Tibial artery (tissue), 4 donors: ENCODE measurements at regions not wholly inside any gene's neighbourhood (a gene's known extent, or its start where the extent isn't known, plus 50 kb on each side); places are given as distances from the start of the nearest gene placed in this dataset.

Source experiments
- DNase-seq, 2 donors: peaks; one replicate each; pipeline ENCODE4 v3.0.0-alpha.2; 2019
- H3K27ac ChIP-seq, 2 donors: fragments of 200-600 bp; sonication (generic) in 1 of 2; 1 replicate in 1 of 2; 2 replicates in 1 of 2; pipeline ENCODE4 v1.5.1; 2018 to 2019; ENCODE audit warnings: mild to moderate bottlenecking in 1 of 2
- H3K27me3 ChIP-seq, 2 donors: fragments of 200-600 bp; sonication (generic) in 1 of 2; one replicate each; pipeline versions ENCODE4 v1.5.1 to v1.6.0; 2016 to 2019
- H3K36me3 ChIP-seq, 3 donors: fragments of 200-600 bp; sonication (generic) in 2 of 3; one replicate each; pipeline ENCODE4 v1.5.1; 2016 to 2019; ENCODE audit warnings: mild to moderate bottlenecking in 2 of 3
- H3K4me1 ChIP-seq, 4 donors: fragments of 200-600 bp; sonication (generic) in 2 of 4; 1 replicate in 3 of 4; 2 replicates in 1 of 4; pipeline ENCODE4 v1.5.1; 2016 to 2019
- H3K4me3 ChIP-seq, 2 donors: fragments of 200-600 bp; sonication (generic) in 1 of 2; 1 replicate in 1 of 2; 2 replicates in 1 of 2; pipeline ENCODE4 v1.5.1; 2018 to 2019; ENCODE audit warnings: mild to moderate bottlenecking in 2 of 2
- H3K9me3 ChIP-seq, 3 donors: fragments of 200-600 bp; sonication (generic) in 1 of 3; one replicate each; pipeline ENCODE4 v1.5.1; 2016 to 2019
- intact Hi-C: fragments of 100-400 bp; cut with DNase I; formaldehyde crosslinking; loops from one replicate; pipeline ENCODE4 v1.15.0; 2023; ENCODE audit warnings: low total_unique reads
- TF ChIP-seq, protein P1 (sequence below), 2 experiments: fragments of 200-600 bp in 1 of 2; fragments of 450-650 bp in 1 of 2; IDR thresholded peaks; one replicate each; pipeline ENCODE4 v1.5.1; 2017 to 2019; ENCODE audit warnings: antibody characterized with exemption in 2 of 2, mild to moderate bottlenecking in 1 of 2, moderate library complexity in 1 of 2

DNA sequence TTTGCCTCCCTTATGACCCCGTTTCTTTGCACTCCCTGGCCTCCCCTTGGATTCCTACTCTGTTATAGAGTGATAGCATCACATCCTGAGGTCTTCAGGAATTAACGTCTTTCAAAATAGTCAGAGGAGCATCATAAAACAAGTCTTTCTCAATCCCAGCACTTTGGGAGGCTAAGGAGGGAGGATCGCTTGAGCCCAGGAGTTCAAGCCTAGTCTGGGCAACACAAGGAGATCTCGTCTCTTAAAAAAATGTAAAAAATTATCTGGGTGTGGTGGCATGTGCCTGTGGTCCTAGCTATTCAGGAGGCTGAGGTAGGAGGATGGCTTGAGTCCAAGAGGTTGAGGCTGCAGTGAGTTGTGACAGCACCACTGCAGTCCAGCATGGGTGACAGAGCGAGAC, 68.7 kb upstream of the AMPD3 start:
- Histone ChIP-seq H3K9me3 (no peaks in the 10 kb centered on the region), H3K27ac (no peak overlapping the region), H3K27me3 (no peaks in the 10 kb centered on the region), H3K4me3 (no peak overlapping the region), H3K4me1 (peaks cover 0 to 39% (median 8%) of the 10 kb centered on the region in 4 donors), H3K36me3 (no peaks in the 10 kb centered on the region)
- DNase-seq = no peak
- TF ChIP-seq, protein P1, sequence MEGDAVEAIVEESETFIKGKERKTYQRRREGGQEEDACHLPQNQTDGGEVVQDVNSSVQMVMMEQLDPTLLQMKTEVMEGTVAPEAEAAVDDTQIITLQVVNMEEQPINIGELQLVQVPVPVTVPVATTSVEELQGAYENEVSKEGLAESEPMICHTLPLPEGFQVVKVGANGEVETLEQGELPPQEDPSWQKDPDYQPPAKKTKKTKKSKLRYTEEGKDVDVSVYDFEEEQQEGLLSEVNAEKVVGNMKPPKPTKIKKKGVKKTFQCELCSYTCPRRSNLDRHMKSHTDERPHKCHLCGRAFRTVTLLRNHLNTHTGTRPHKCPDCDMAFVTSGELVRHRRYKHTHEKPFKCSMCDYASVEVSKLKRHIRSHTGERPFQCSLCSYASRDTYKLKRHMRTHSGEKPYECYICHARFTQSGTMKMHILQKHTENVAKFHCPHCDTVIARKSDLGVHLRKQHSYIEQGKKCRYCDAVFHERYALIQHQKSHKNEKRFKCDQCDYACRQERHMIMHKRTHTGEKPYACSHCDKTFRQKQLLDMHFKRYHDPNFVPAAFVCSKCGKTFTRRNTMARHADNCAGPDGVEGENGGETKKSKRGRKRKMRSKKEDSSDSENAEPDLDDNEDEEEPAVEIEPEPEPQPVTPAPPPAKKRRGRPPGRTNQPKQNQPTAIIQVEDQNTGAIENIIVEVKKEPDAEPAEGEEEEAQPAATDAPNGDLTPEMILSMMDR (IDR thresholded peaks at IDR 0.05) = no peak
- intact Hi-C loops = no loop called here

DNA sequence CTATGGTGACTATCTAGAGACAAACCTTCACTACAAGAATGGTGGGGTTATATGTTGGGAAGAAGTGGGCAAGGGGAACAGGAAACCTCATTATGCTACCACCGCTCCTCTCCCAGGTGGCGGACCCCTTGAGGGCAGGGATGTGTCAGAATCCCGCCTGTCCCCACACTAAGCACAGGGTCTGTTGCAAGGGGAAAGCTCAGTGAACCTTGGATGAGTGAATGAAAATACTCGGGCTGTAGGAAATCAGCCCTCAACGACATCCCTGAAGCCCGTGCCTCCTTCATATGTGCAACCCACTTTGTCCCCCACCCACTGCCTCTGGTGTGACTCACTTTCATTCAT, 68.2 kb upstream of the AMPD3 start:
- no peaks in the 10 kb centered on the region for H3K36me3 ChIP-seq
- H3K27me3 ChIP-seq = no peaks in the 10 kb centered on the region
- DNase-seq = no peak
- peak overlapping the region in 1 of 2 donors; percentile 30 for H3K27ac ChIP-seq
- no peaks in the 10 kb centered on the region for H3K9me3 ChIP-seq
- H3K4me3 ChIP-seq = no peak overlapping the region
- TF ChIP-seq, protein P1 (IDR thresholded peaks at IDR 0.05) = no peak
- intact Hi-C loops = no loop called here
- H3K4me1 ChIP-seq = peaks cover 0 to 39% (median 8%) of the 10 kb centered on the region in 4 donors

DNA sequence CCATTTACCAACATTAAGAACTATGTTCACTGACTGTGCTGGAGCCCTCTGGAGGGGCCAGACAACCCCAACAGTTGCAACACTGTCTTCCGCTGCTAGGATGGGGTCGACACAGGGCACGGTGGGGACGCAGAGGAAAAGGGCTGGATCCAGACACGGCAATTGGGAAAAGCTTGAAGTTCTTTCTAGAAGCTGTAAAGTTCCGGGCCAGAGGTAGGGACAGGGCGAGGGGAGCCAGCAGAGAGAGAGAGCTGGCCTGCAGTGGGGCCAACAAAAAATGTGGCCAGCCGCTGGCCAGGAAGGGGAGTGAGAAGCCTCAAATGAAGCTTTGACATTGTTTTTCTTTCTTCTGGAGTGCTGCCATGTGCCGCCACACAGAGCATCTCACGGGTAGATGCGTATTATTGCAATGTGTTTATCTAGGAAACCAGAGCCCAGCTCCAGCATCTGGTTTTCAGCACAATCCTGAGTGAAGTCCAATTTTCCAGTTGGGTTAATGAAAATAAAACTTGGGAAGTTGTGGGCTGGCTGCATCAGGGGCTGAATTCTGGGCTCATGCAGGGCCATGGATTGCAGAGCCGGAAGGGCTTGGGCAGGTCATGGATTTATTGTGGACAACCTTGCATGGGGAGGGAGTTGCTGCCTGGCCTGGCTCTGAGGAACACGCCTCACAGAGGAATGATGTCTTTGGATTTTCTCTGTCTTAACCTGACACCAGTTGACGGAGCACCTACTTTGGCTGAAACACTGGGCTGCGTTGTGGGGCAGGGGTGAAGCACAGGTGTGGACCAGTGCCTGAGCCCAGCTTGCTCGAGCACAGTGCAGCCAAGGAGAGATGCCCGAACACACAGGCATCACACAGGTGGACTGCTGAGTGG, 67.6 kb upstream of the AMPD3 start:
- peak; percentile 77 to 86 for DNase-seq
- H3K36me3 ChIP-seq = no peaks in the 10 kb centered on the region
- no peaks in the 10 kb centered on the region for H3K27me3 ChIP-seq
- intact Hi-C loops = no loop called here
- H3K27ac ChIP-seq = peak overlapping the region in 1 of 2 donors; percentile 30
- no peak overlapping the region for H3K4me3 ChIP-seq
- TF ChIP-seq, protein P1 (IDR thresholded peaks at IDR 0.05) = no peak
- H3K4me1 ChIP-seq = peaks cover 0 to 39% (median 8%) of the 10 kb centered on the region in 4 donors
- H3K9me3 ChIP-seq = no peaks in the 10 kb centered on the region

DNA sequence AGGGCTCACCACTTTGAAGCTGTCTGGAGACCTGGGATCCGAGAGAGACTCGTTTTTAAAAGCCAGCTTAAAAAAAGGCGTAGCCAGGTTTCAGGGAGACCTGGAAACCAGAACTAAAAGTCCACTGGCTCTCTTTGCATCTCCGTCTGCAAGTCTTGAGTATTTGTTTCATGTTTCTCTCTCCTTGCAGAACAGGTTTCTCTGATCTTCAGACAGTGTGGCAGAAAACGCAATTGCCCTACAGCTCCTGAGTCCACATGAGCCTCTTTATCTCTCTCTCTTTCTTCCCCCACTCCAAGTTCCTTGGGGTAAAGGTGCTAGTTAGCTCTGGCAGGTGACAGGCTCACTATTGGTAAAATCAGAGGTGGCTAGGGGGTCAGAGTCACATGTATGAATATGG, 67.0 kb upstream of the AMPD3 start:
- intact Hi-C loops = no loop called here
- H3K27ac ChIP-seq = peak overlapping the region in 1 of 2 donors; percentile 30
- H3K4me3 ChIP-seq = no peak overlapping the region
- no peaks in the 10 kb centered on the region for H3K9me3 ChIP-seq
- H3K27me3 ChIP-seq = no peaks in the 10 kb centered on the region
- DNase-seq = no peak
- TF ChIP-seq, protein P1 (IDR thresholded peaks at IDR 0.05) = no peak
- H3K4me1 ChIP-seq = peaks cover 0 to 39% (median 8%) of the 10 kb centered on the region in 4 donors
- H3K36me3 ChIP-seq = no peaks in the 10 kb centered on the region

DNA sequence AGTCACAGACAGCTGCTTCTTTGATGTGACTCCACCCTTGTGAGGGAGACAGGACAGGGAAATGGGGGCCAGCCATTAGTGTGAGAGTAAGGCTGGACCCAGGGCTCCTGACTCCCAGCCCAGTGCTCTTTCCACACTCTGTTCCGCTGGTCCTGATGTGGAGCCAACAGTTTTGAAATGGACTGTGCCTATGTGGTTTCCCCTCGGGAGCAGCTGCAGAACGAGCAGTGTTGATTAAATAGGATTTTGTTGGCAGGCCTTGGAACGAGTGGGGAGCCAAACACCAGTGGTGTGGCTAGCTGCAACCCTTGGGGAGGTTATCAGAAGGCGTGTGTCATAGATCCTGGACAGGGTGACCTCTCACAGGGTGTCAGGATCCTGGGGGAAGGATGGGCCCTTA, 66.5 kb upstream of the AMPD3 start:
- Histone ChIP-seq H3K4me1 (peaks cover 0 to 39% (median 8%) of the 10 kb centered on the region in 4 donors), H3K27me3 (no peaks in the 10 kb centered on the region), H3K27ac (peak overlapping the region in 1 of 2 donors; percentile 30), H3K36me3 (no peaks in the 10 kb centered on the region), H3K9me3 (no peaks in the 10 kb centered on the region), H3K4me3 (no peak overlapping the region)
- TF ChIP-seq, protein P1 (IDR thresholded peaks at IDR 0.05) = no peak
- peak; percentile 73 to 82 for DNase-seq
- intact Hi-C loops = no loop called here
